Effector memory CD4-positive, alpha-beta T cell (primary cell): ENCODE measurements at regions not wholly inside any gene's neighbourhood (a gene's known extent, or its start where the extent isn't known, plus 50 kb on each side); places are given as distances from the start of the nearest gene placed in this dataset.

ENCODE experiments used
- DNase-seq, 3 donors: peaks; one replicate each; pipeline ENCODE4 v3.0.0-alpha.2; 2020
- H3K27ac ChIP-seq: 2 replicates; pipeline ENCODE4 v1.7.0; 2013; ENCODE audit warnings: mild to moderate bottlenecking, low read length, moderate library complexity; ENCODE audit not compliant: insufficient read depth, poor library complexity, severe bottlenecking
- H3K27me3 ChIP-seq: replicated peaks from 2 replicates; pipeline ENCODE4 v1.7.0; 2013; ENCODE audit warnings: mild to moderate bottlenecking, low read length; ENCODE audit not compliant: insufficient read depth, control insufficient read depth, poor library complexity, severe bottlenecking
- H3K36me3 ChIP-seq: 2 replicates; pipeline ENCODE4 v1.7.0; 2013; ENCODE audit warnings: mild to moderate bottlenecking, low read length, moderate library complexity; ENCODE audit not compliant: control insufficient read depth, insufficient read depth
- H3K4me1 ChIP-seq: 2 replicates; pipeline ENCODE4 v1.7.0; 2013; ENCODE audit warnings: low read length, mild to moderate bottlenecking; ENCODE audit not compliant: control insufficient read depth, insufficient read depth, poor library complexity, severe bottlenecking
- H3K4me3 ChIP-seq: 2 replicates; pipeline ENCODE4 v1.7.0; 2013; ENCODE audit warnings: low read length, low read depth, mild to moderate bottlenecking; ENCODE audit not compliant: insufficient read depth, poor library complexity, severe bottlenecking
- H3K9me3 ChIP-seq: 2 replicates; pipeline ENCODE4 v1.7.0; 2013; ENCODE audit warnings: mild to moderate bottlenecking, low read length, moderate library complexity; ENCODE audit not compliant: control insufficient read depth

DNA sequence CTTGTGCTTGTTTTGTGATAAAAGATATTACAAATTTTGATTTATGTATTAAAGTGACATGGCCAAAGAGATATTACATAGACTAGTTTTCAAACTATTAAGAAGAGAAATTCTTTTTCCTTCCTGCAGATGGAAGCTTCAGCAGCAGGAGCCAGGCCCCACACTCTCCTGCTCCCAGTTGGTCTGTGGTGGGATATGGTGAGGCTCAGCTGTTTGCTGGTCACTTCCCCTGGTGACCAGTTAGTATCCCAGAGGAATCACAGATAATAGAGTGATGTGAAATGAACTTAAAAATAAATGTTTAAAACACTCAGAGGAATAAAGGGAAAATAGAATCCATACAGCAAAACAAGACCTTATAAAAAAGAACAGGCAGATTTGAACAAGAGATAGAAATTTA, 154.7 kb downstream of the KTN1 start:
- H3K27ac ChIP-seq, result no peak overlapping the region
- H3K9me3 ChIP-seq, result no peaks in the 10 kb centered on the region
- H3K27me3 ChIP-seq, result no peaks in the 10 kb centered on the region
- H3K4me3 ChIP-seq, result no peak overlapping the region
- H3K4me1 ChIP-seq, result no peaks in the 10 kb centered on the region
- no peak for DNase-seq
- H3K36me3 ChIP-seq, result no peaks in the 10 kb centered on the region

DNA sequence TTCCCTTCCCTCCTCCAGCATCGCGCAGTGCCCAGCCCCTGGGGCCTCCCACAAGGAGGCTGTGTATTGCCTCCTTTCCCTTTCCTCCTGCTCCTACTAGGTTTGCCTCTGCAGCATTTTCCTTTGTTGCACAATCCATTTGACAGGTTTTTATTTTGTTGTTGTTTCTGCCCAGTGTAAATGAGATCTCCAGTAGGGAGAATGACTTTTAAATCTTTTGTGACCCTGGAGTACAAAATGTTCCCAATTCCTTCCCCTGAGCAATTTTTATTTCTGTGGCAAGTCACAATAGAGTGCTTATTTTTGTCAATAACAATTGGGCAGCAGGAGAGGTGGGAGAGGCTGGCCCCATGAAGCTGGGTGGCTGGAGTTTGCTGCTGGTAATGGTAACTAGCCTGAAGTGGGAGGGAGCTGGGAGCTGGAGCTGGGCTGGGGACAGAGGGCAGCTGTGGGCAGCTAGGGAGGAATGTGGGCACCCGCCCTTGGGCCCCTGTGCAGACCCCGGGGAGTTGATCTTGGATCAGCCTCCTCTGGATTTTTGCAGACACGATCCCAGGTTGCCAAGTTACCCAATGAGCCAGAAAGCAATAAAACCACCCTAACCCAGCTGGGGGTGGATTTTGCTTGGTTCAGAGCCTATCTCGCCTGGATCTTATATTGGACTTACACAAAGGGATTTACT, 160.1 kb downstream of the KTN1 start:
- H3K4me1 ChIP-seq, result no peaks in the 10 kb centered on the region
- H3K4me3 ChIP-seq, result no peak overlapping the region
- H3K9me3 ChIP-seq, result no peaks in the 10 kb centered on the region
- H3K27ac ChIP-seq, result no peak overlapping the region
- H3K27me3 ChIP-seq, result no peaks in the 10 kb centered on the region
- no peaks in the 10 kb centered on the region for H3K36me3 ChIP-seq
- no peak for DNase-seq

DNA sequence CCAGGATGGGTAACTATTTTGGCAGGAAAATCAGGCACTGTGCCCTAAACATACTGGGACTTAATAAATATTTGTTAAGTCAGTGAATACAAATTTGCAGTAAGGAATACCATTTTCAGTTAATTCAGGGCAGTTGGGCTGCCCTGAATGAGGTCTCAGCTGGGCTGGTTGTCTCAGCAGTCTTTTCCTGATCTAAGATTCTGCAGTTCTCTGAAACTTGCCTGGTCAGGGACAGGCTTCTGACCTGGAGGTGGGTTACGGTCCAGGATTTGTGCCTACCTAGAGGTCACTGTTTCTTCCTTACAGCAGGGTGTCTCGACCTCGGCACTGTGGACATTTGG, 160.6 kb downstream of the KTN1 start:
- no peaks in the 10 kb centered on the region for H3K27me3 ChIP-seq
- no peaks in the 10 kb centered on the region for H3K9me3 ChIP-seq
- no peaks in the 10 kb centered on the region for H3K4me1 ChIP-seq
- H3K36me3 ChIP-seq, result no peaks in the 10 kb centered on the region
- H3K27ac ChIP-seq, result no peak overlapping the region
- no peak for DNase-seq
- no peak overlapping the region for H3K4me3 ChIP-seq

- Histone ChIP-seq H3K36me3 (no peaks in the 10 kb centered on the region), H3K27me3 (no peaks in the 10 kb centered on the region), H3K27ac (no peak overlapping the region), H3K4me3 (no peak overlapping the region), H3K9me3 (no peaks in the 10 kb centered on the region), H3K4me1 (no peaks in the 10 kb centered on the region)
- no peak for DNase-seq
These were observed 161.2 kb downstream of the KTN1 start for GRCh38 chr14:55741240-55741639.

DNA sequence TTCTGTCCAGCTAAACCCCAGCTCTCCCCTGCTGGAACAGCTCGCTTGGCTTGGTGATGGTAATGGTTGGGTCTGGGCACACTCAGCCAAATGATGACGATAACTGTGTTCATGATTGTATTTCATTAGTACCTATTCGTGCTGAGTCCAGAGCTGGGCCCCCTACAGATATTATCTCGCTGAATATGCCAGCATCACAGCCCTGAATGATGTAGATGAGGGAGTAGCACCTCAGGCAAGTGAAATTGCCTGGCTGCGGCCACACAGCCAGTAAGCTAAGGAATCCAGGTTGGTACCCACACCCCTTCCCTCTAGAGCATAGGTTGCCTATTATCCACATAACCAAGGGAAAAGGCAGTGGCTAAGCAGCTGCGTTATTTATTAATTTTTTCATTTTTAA, 163.5 kb downstream of the KTN1 start:
- DNase-seq, result no peak
- H3K4me3 ChIP-seq, result no peak overlapping the region

DNA sequence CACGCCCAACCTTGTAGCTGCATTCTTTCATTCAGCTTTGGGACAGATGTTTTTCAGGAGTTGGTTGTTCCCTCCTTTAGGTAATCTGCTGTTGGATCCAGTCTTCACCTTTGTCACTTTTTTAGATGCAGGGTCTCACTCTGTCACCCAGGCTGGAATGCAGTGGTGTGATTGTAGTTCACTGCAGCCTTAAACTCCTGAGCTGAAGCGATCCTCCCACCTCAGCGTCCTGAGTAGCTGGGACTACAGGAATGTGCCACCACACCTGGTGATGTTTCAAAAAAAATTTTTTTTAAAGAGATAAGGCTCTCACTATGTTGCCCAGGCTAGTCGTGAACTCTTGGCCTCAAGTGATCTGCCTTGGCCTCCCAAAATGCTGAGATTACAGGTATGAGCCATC, 164.3 kb downstream of the KTN1 start:
- no peaks in the 10 kb centered on the region for H3K36me3 ChIP-seq
- DNase-seq, result no peak
- H3K4me3 ChIP-seq, result no peak overlapping the region
- no peak overlapping the region for H3K27ac ChIP-seq
- H3K9me3 ChIP-seq, result no peaks in the 10 kb centered on the region
- H3K4me1 ChIP-seq, result no peaks in the 10 kb centered on the region
- H3K27me3 ChIP-seq, result no peaks in the 10 kb centered on the region

More for the DNA sequence above, 163.5 kb downstream of the KTN1 start:
- Histone ChIP-seq H3K9me3 (no peaks in the 10 kb centered on the region), H3K27me3 (no peaks in the 10 kb centered on the region), H3K27ac (no peak overlapping the region), H3K36me3 (no peaks in the 10 kb centered on the region), H3K4me1 (no peaks in the 10 kb centered on the region)

GRCh38 chr14:55745906-55746305, 165.9 kb downstream of the KTN1 start:
- Histone ChIP-seq H3K9me3 (no peaks in the 10 kb centered on the region), H3K4me3 (no peak overlapping the region), H3K4me1 (no peaks in the 10 kb centered on the region), H3K27ac (no peak overlapping the region), H3K27me3 (no peaks in the 10 kb centered on the region), H3K36me3 (no peaks in the 10 kb centered on the region)
- DNase-seq, result no peak

GRCh38 chr14:55746558-55746957, 166.6 kb downstream of the KTN1 start:
- DNase-seq, result no peak
- no peaks in the 10 kb centered on the region for H3K9me3 ChIP-seq
- no peak overlapping the region for H3K4me3 ChIP-seq
- no peaks in the 10 kb centered on the region for H3K4me1 ChIP-seq
- no peak overlapping the region for H3K27ac ChIP-seq
- no peaks in the 10 kb centered on the region for H3K27me3 ChIP-seq
- H3K36me3 ChIP-seq, result no peaks in the 10 kb centered on the region

DNA sequence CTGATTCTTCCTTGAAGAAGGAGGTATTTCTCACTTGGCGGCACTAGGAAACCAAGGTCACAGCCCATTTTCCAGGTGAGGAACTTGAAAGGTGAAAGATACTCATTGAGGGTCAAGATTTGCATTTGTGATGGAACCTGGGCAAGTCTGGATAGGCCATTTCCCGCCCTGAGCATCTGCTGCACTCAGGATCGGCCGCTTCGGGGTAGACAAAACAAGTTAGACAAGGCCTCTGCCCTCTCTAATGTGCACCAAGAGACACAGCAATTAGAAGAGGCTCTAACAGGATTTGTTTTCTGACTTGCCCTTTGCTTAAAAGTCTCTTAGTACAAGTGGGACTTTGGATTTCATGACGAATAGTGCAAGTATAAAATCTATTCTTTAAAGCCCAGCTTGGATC, 167.2 kb downstream of the KTN1 start:
- no peaks in the 10 kb centered on the region for H3K9me3 ChIP-seq
- H3K27ac ChIP-seq, result no peak overlapping the region
- no peaks in the 10 kb centered on the region for H3K36me3 ChIP-seq
- no peak for DNase-seq
- no peak overlapping the region for H3K4me3 ChIP-seq
- H3K27me3 ChIP-seq, result no peaks in the 10 kb centered on the region
- H3K4me1 ChIP-seq, result no peaks in the 10 kb centered on the region

DNA sequence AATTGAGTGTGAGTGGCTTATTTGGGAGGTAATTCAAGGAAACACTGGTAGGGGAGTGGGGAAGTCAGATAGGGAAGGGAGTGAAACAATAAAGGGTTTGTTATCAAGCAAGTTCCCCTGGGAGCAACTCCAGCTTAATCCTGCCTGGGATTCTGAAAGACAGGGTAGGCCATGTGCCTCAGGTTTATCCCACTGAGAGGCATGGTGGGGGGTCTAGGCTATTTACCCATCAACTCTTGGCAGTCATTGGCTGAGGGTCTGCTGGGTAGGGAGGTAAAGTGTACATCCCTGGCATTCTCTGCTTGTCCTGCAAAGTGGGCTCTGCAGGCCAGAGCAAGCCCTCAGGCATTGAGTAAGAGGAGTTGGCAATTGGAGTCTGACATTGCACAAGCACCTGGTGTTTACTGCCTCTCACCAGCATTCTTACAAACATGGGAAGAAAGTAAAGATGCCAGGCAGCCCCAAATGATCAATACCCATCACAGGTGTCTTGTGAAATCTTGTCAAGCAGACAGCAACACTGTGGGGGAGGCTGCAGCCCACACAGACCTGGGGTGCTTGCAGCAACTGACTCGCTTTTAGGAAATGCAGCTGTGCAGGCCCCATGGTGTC, 169.3 kb downstream of the KTN1 start:
- Histone ChIP-seq H3K27ac (no peak overlapping the region), H3K4me1 (no peaks in the 10 kb centered on the region), H3K4me3 (no peak overlapping the region), H3K9me3 (no peaks in the 10 kb centered on the region), H3K36me3 (no peaks in the 10 kb centered on the region), H3K27me3 (no peaks in the 10 kb centered on the region)
- no peak for DNase-seq
